HepG2 (cell line): ENCODE measurements at regions not wholly inside any gene's neighbourhood (a gene's known extent, or its start where the extent isn't known, plus 50 kb on each side); places are given as distances from the start of the nearest gene placed in this dataset.

Experiments used
- ATAC-seq: fragments of 200-7000 bp; cut with Tn5 transposase; 3 replicates; pipeline ENCODE4 v1.9.1; 2020; ENCODE audit warnings: mild to moderate bottlenecking, moderate library complexity
- BruUV-seq: library from RNA; stranded (reverse); fragments of 400-500 nt; replicated peaks from 2 replicates; lab custom pipeline; 2021; lab: Mats Ljungman, UMichigan
- CTCF ChIA-PET: fragments of 300-600 bp; formaldehyde crosslinking; extraction: SDS; loops from one replicate; lab custom pipeline; 2021; ENCODE audit warnings: low total read pairs, inconsistent platforms, low intra/inter-chr PET ratio; lab: Yijun Ruan, JAX
- POLR2A ChIA-PET: fragments of 350-600 bp; sonication (Branson Sonifier 250); formaldehyde crosslinking; loops from one replicate; lab custom pipeline; 2020; ENCODE audit warnings: antibody characterized with exemption, inconsistent platforms; lab: Yijun Ruan, JAX
- DNase-seq: peaks from one replicate; pipeline ENCODE4 v3.0.0-alpha.2; 2015; ENCODE audit warnings: low spot score
- FAIRE-seq: peaks from 3 replicates; lab custom pipeline; 2011; peaks lifted over from hg19 to GRCh38; lab: Jason Lieb, UNC
- H2AFZ ChIP-seq: one replicate; pipeline ENCODE4 v1.6.1; 2011; ENCODE audit warnings: low read length, inconsistent platforms
- H3K27ac ChIP-seq: fragments of 300-600 bp; 3 replicates; pipeline ENCODE4 v1.8.0; 2011; ENCODE audit warnings: mixed run types, mild to moderate bottlenecking, mixed read lengths, low read length, inconsistent platforms; ENCODE audit not compliant: insufficient read depth; ENCODE audit errors: extremely low read length
- H3K27me3 ChIP-seq, 2 experiments: fragments of 200-600 bp in 1 of 2; 2 replicates in 1 of 2; 3 replicates in 1 of 2; pipeline versions ENCODE4 v1.6.0 to v1.8.0; 2011; ENCODE audit warnings: low read length in 2 of 2, mild to moderate bottlenecking in 2 of 2, moderate library complexity in 2 of 2, inconsistent platforms in 1 of 2; ENCODE audit not compliant: insufficient read depth in 2 of 2, control insufficient read depth in 1 of 2
- H3K36me3 ChIP-seq, 2 experiments: fragments of 200-600 bp in 1 of 2; replicated peaks in 1 of 2; 2 replicates in 1 of 2; 3 replicates in 1 of 2; pipeline versions ENCODE4 v1.5.1 to v1.8.0; 2011; ENCODE audit warnings: low read length in 2 of 2, inconsistent platforms in 1 of 2; ENCODE audit not compliant: insufficient read depth in 2 of 2, control insufficient read depth in 1 of 2
- H3K4me1 ChIP-seq: 2 replicates; pipeline ENCODE4 v1.5.1; 2012; ENCODE audit warnings: low read length, inconsistent platforms; ENCODE audit not compliant: insufficient read depth
- H3K4me2 ChIP-seq: 2 replicates; pipeline ENCODE4 v1.6.0; 2011; ENCODE audit warnings: low read depth, low read length, inconsistent platforms
- H3K4me3 ChIP-seq, 3 experiments: fragments of 200-600 bp in 1 of 3; sonication (generic), shearing (Covaris generic) in 1 of 3; replicated peaks in 1 of 3; 2 replicates each; pipeline ENCODE4 v1.5.1; 2011 to 2016; ENCODE audit warnings: low read length in 3 of 3, inconsistent platforms in 2 of 3, low read depth in 2 of 3, mild to moderate bottlenecking in 2 of 3, control low read depth in 1 of 3, mixed read lengths in 1 of 3; ENCODE audit not compliant: insufficient read depth in 1 of 3
- H3K79me2 ChIP-seq: one replicate; pipeline ENCODE4 v1.6.1; 2011; ENCODE audit warnings: low read length, inconsistent platforms; ENCODE audit not compliant: insufficient read depth
- H3K9ac ChIP-seq: 2 replicates; pipeline ENCODE4 v1.6.0; 2011; ENCODE audit warnings: mild to moderate bottlenecking, low read depth, low read length, inconsistent platforms; ENCODE audit not compliant: insufficient read depth
- H3K9me3 ChIP-seq: 2 replicates; pipeline ENCODE4 v1.5.1; 2012; ENCODE audit warnings: mild to moderate bottlenecking, low read length
- H4K20me1 ChIP-seq: 2 replicates; pipeline ENCODE4 v1.6.0; 2011; ENCODE audit warnings: inconsistent platforms, mild to moderate bottlenecking, low read length, moderate library complexity; ENCODE audit not compliant: insufficient read depth
- HDAC6 ChIP-seq: fragments of 200-600 bp; sonication (generic); IDR thresholded peaks from 2 replicates; pipeline ENCODE4 v1.7.0; 2017; ENCODE audit warnings: mild to moderate bottlenecking, antibody characterized with exemption, low read length, low read depth
- HNRNPH1 ChIP-seq: fragments of 200-400 bp; formaldehyde crosslinking; optimal IDR thresholded peaks from 2 replicates; pipeline ENCODE3; 2017; ENCODE audit warnings: mild to moderate bottlenecking, low read depth, low read length
- KDM5B ChIP-seq: sonication (generic); formaldehyde crosslinking; IDR thresholded peaks from 2 replicates; pipeline ENCODE4 v1.4.0; 2020; ENCODE audit warnings: missing genetic modification reagents, mild to moderate bottlenecking, borderline replicate concordance
- MAZ ChIP-seq, 2 experiments: sonication (generic) in 1 of 2; formaldehyde crosslinking in 1 of 2; IDR thresholded peaks; 2 replicates each; pipeline versions ENCODE4 v1.5.0 to v1.6.1; 2012 to 2020; ENCODE audit warnings: low read depth in 2 of 2, mild to moderate bottlenecking in 2 of 2, borderline replicate concordance in 1 of 2, improper control_type of control experiment in 1 of 2, low read length in 1 of 2, missing genetic modification reagents in 1 of 2, moderate library complexity in 1 of 2
- SP4 ChIP-seq: sonication (generic); formaldehyde crosslinking; IDR thresholded peaks from 2 replicates; pipeline ENCODE4 v1.8.1; 2023; ENCODE audit warnings: mild to moderate bottlenecking, missing genetic modification reagents
- TCF7 ChIP-seq: sonication (generic); IDR thresholded peaks from 2 replicates; pipeline ENCODE4 v1.6.1; 2016; ENCODE audit warnings: antibody characterized with exemption, low read depth
- TRIM24 ChIP-seq: sonication (generic); formaldehyde crosslinking; IDR thresholded peaks from 2 replicates; pipeline ENCODE4 v1.8.0; 2022; ENCODE audit warnings: mild to moderate bottlenecking, missing genetic modification reagents
- TSC22D2 ChIP-seq: sonication (generic); formaldehyde crosslinking; IDR thresholded peaks from 2 replicates; pipeline ENCODE4 v1.5.1; 2020; ENCODE audit warnings: missing genetic modification reagents, mild to moderate bottlenecking, borderline replicate concordance
- ZNF337 ChIP-seq: sonication (generic); formaldehyde crosslinking; IDR thresholded peaks from 2 replicates; pipeline ENCODE4 v1.5.1; 2020; ENCODE audit warnings: missing genetic modification reagents, low read depth, mild to moderate bottlenecking, borderline replicate concordance
- WGBS: methylation state at CpG from one replicate; pipeline ENCODE4 v1.1.6; 2017; ENCODE audit warnings: low lambda C conversion rate; 5-methylcytosine and 5-hydroxymethylcytosine counted together
- in situ Hi-C: cut with HindIII; loops from 2 replicates; pipeline ENCODE4 v1.10.0; 2017; ENCODE audit warnings: low pct_unique_long_range_greater_than_20kb; ENCODE audit not compliant: extremely low pct_ligation_motif_present
- intact Hi-C: fragments of 100-400 bp; cut with micrococcal nuclease; formaldehyde crosslinking; loops from one replicate; pipeline ENCODE4 v1.10.0; 2022; ENCODE audit not compliant: unreplicated experiment
- TF ChIP-seq, protein P1 (sequence below): sonication (generic); formaldehyde crosslinking; conservative IDR thresholded peaks from 2 replicates; pipeline ENCODE4 v1.4.0; 2020; ENCODE audit warnings: mild to moderate bottlenecking, missing genetic modification reagents, moderate library complexity
- TF ChIP-seq, protein P2 (sequence below): sonication (generic); formaldehyde crosslinking; IDR thresholded peaks from 2 replicates; pipeline ENCODE4 v1.9.0; 2021; ENCODE audit warnings: missing genetic modification reagents, mild to moderate bottlenecking, borderline replicate concordance

- no peak overlapping the region for H3K4me3 ChIP-seq
- WGBS, result 16% methylated on average over 5 of the region's 5 CpGs
- H3K9ac ChIP-seq, result no peak overlapping the region
- intact Hi-C loops, result no loop called here
- ChIA-PET CTCF (no interaction called here), POLR2A (no interaction called here)
- H3K9me3 ChIP-seq, result no peaks in the 10 kb centered on the region
- BruUV-seq, result no TSS peak
- no peaks in the 10 kb centered on the region for H3K4me1 ChIP-seq
- H4K20me1 ChIP-seq, result no peaks in the 10 kb centered on the region
- H3K36me3 ChIP-seq, result no peaks in the 10 kb centered on the region
- H2AFZ ChIP-seq, result no peak overlapping the region
- no peak for ATAC-seq
- TF ChIP-seq, protein P1, sequence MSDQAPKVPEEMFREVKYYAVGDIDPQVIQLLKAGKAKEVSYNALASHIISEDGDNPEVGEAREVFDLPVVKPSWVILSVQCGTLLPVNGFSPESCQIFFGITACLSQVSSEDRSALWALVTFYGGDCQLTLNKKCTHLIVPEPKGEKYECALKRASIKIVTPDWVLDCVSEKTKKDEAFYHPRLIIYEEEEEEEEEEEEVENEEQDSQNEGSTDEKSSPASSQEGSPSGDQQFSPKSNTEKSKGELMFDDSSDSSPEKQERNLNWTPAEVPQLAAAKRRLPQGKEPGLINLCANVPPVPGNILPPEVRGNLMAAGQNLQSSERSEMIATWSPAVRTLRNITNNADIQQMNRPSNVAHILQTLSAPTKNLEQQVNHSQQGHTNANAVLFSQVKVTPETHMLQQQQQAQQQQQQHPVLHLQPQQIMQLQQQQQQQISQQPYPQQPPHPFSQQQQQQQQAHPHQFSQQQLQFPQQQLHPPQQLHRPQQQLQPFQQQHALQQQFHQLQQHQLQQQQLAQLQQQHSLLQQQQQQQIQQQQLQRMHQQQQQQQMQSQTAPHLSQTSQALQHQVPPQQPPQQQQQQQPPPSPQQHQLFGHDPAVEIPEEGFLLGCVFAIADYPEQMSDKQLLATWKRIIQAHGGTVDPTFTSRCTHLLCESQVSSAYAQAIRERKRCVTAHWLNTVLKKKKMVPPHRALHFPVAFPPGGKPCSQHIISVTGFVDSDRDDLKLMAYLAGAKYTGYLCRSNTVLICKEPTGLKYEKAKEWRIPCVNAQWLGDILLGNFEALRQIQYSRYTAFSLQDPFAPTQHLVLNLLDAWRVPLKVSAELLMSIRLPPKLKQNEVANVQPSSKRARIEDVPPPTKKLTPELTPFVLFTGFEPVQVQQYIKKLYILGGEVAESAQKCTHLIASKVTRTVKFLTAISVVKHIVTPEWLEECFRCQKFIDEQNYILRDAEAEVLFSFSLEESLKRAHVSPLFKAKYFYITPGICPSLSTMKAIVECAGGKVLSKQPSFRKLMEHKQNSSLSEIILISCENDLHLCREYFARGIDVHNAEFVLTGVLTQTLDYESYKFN (CRISPR knock-in tag), result no peak
- TF ChIP-seq TRIM24 (CRISPR knock-in tag), result no peak
- TF ChIP-seq TCF7, result no peak
- no peak for TF ChIP-seq KDM5B (CRISPR knock-in tag)
- no peak for TF ChIP-seq SP4
- no peak for TF ChIP-seq HNRNPH1
- TF ChIP-seq, all 625 proteins: peak for 0
- no peak overlapping the region for H3K4me2 ChIP-seq
- FAIRE-seq (no peak), DNase-seq (no peak)
- H3K27ac ChIP-seq, result no peak overlapping the region
- H3K27me3 ChIP-seq, result no peaks in the 10 kb centered on the region
- in situ Hi-C loops, result no loop called here
- no peaks in the 10 kb centered on the region for H3K79me2 ChIP-seq
These were observed 430.2 kb downstream of the INHBA start for GRCh38 chr7:41272664-41273063.

- intact Hi-C loops, result no loop called here
- BruUV-seq, result no TSS peak
- H3K36me3 ChIP-seq, result no peaks in the 10 kb centered on the region
- ATAC-seq (no peak), FAIRE-seq (no peak), DNase-seq (no peak)
- H3K79me2 ChIP-seq, result no peaks in the 10 kb centered on the region
- CTCF ChIA-PET, result no interaction called here
- H3K9ac ChIP-seq, result no peak overlapping the region
- WGBS, result 29% methylated on average over 2 of the region's 2 CpGs
- H3K9me3 ChIP-seq, result no peaks in the 10 kb centered on the region
- H3K4me1 ChIP-seq, result no peaks in the 10 kb centered on the region
- no peaks in the 10 kb centered on the region for H3K27me3 ChIP-seq
- in situ Hi-C loops, result no loop called here
- no peaks in the 10 kb centered on the region for H4K20me1 ChIP-seq
- no peak overlapping the region for H3K4me2 ChIP-seq
- H2AFZ ChIP-seq, result no peak overlapping the region
- POLR2A ChIA-PET, result no interaction called here
- H3K27ac ChIP-seq, result no peak overlapping the region
- no peak overlapping the region for H3K4me3 ChIP-seq
- TF ChIP-seq MAZ (IDR thresholded peaks at IDR 0.05; ENCODE audit: borderline replicate concordance, low read depth, low read length) (no peak), MAZ (CRISPR knock-in tag; IDR thresholded peaks at IDR 0.05; ENCODE audit: low read depth) (no peak), ZNF337 (CRISPR knock-in tag) (no peak), TSC22D2 (no peak), HDAC6 (no peak)
- TF ChIP-seq, protein P2, sequence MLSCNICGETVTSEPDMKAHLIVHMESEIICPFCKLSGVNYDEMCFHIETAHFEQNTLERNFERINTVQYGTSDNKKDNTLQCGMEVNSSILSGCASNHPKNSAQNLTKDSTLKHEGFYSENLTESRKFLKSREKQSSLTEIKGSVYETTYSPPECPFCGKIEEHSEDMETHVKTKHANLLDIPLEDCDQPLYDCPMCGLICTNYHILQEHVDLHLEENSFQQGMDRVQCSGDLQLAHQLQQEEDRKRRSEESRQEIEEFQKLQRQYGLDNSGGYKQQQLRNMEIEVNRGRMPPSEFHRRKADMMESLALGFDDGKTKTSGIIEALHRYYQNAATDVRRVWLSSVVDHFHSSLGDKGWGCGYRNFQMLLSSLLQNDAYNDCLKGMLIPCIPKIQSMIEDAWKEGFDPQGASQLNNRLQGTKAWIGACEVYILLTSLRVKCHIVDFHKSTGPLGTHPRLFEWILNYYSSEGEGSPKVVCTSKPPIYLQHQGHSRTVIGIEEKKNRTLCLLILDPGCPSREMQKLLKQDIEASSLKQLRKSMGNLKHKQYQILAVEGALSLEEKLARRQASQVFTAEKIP, result no peak
These were observed 434.0 kb downstream of the INHBA start for GRCh38 chr7:41268878-41269277.
